ENCODE measurements at regions not wholly inside any gene's neighbourhood (a gene's known extent, or its start where the extent isn't known, plus 50 kb on each side); places are given as distances from the start of the nearest gene placed in this dataset.

DNA sequence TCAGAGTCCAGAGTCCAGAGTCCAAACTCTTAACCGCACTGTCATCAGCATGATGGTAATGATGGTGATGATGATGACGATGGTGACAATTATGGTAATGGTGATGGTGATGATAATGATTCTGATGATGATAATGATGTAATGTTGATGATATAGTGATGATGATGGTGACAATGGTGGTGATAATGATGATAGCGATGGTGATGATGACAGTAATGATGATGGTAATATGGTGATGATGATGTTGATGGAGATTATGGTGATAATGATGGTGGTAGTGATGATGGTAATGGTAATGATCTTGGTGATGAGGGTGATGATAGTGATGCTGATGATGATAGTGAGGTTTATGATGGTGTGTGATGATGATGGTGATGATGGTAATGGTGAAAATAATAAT, 367.8 kb upstream of the CDH4 start:
- DNase-seq: no peak
- H3K36me3 ChIP-seq (ENCODE audit: insufficient read depth, low read length): no peaks in the 10 kb centered on the region
- no peaks in the 10 kb centered on the region for H3K27me3 ChIP-seq (ENCODE audit: insufficient read depth, low read length, poor library complexity, severe bottlenecking)
- POLR2A ChIA-PET: no interaction called here
- Mint-ChIP-seq H3K9me3 (peaks cover 0 to 3% (median 0%) of the 10 kb centered on the region in 5 donors), H3K4me3 (no peak overlapping the region), H3K4me1 (no peaks in the 10 kb centered on the region), H3K27me3 (peaks cover 0 to 2% of the 10 kb centered on the region in 2 donors), H3K36me3 (no peaks in the 10 kb centered on the region), H3K27ac (no peak overlapping the region)
- H3K4me3 ChIP-seq (ENCODE audit: low read length): no peak overlapping the region
- CTCF ChIA-PET: no interaction called here
- H3K27ac ChIP-seq (ENCODE audit: low read depth, low read length): no peak overlapping the region
- H3K4me1 ChIP-seq (ENCODE audit: insufficient read depth, low read length): no peaks in the 10 kb centered on the region
- H3K9me3 ChIP-seq (ENCODE audit: low read length): no peaks in the 10 kb centered on the region

DNA sequence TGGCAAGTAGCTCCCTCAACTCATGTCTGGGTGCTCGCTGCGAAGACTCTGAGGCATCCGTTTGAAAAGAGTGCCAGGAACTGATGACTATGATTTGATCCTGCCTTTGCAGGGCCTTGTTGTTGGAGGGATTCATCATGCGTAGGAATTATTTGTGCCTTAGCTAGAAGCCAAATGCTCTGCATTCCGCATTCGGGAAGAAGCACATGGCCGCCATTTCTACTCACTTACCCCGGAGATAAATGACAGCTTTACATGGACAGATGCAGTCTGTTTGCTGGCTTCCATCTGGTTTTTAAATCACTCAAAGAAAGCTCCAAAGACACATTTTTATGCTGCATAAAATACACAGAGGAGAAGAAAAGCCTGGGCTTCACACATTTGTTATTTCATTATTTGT, 363.3 kb upstream of the CDH4 start:
- DNase-seq: no peak
- Histone ChIP-seq H3K27me3 (ENCODE audit: insufficient read depth, low read length, poor library complexity, severe bottlenecking) (no peaks in the 10 kb centered on the region), H3K36me3 (ENCODE audit: insufficient read depth, low read length) (no peaks in the 10 kb centered on the region), H3K4me1 (ENCODE audit: insufficient read depth, low read length) (no peaks in the 10 kb centered on the region), H3K4me3 (ENCODE audit: low read length) (no peak overlapping the region), H3K27ac (ENCODE audit: low read depth, low read length) (no peak overlapping the region), H3K9me3 (ENCODE audit: low read length) (no peaks in the 10 kb centered on the region)
- POLR2A ChIA-PET: no interaction called here
- H3K27ac Mint-ChIP-seq: no peak overlapping the region
- H3K9me3 Mint-ChIP-seq: peaks cover 0 to 1% (median 0%) of the 10 kb centered on the region in 5 donors
- peaks cover 0 to 6% of the 10 kb centered on the region in 2 donors for H3K27me3 Mint-ChIP-seq
- no peaks in the 10 kb centered on the region for H3K4me1 Mint-ChIP-seq
- H3K36me3 Mint-ChIP-seq: no peaks in the 10 kb centered on the region
- H3K4me3 Mint-ChIP-seq: no peak overlapping the region
- CTCF ChIA-PET: no interaction called here

- Mint-ChIP-seq H3K9me3 (no peaks in the 10 kb centered on the region), H3K4me1 (no peaks in the 10 kb centered on the region), H3K27ac (no peak overlapping the region), H3K27me3 (peaks cover 0 to 6% of the 10 kb centered on the region in 2 donors), H3K36me3 (no peaks in the 10 kb centered on the region), H3K4me3 (no peak overlapping the region)
- H3K4me1 ChIP-seq (ENCODE audit: insufficient read depth, low read length): no peaks in the 10 kb centered on the region
- no peak overlapping the region for H3K4me3 ChIP-seq (ENCODE audit: low read length)
- no peak overlapping the region for H3K27ac ChIP-seq (ENCODE audit: low read depth, low read length)
- no peaks in the 10 kb centered on the region for H3K9me3 ChIP-seq (ENCODE audit: low read length)
- no peaks in the 10 kb centered on the region for H3K27me3 ChIP-seq (ENCODE audit: insufficient read depth, low read length, poor library complexity, severe bottlenecking)
- ChIA-PET POLR2A (no interaction called here), CTCF (no interaction called here)
- no peaks in the 10 kb centered on the region for H3K36me3 ChIP-seq (ENCODE audit: insufficient read depth, low read length)
- no peak for DNase-seq
Measured at GRCh38 chr20:60892095-60892813, 359.8 kb upstream of the CDH4 start.

DNA sequence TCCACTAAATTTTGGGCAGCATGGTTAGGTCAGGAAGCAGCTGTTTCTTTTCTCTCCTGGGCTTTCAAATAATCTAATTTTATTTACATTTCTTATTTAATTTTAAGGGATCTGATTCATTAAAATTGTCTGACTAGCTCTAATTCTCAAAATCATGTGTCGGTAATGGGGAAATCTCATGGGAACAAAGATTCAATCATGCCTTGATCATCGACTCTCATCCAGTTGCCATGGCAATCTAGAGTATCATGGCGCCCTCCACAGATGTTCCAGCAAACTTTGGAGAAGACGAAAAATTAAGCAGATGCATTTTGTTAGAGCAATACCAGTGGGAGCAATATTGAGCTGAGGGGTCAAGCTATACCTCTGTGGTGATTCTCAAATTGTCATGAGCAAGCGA, 358.0 kb upstream of the CDH4 start:
- no peaks in the 10 kb centered on the region for H3K4me1 ChIP-seq (ENCODE audit: insufficient read depth, low read length)
- no peak for DNase-seq
- ChIA-PET POLR2A (no interaction called here), CTCF (no interaction called here)
- H3K27me3 Mint-ChIP-seq: peaks cover 0 to 8% of the 10 kb centered on the region in 2 donors
- no peaks in the 10 kb centered on the region for H3K4me1 Mint-ChIP-seq
- no peaks in the 10 kb centered on the region for H3K27me3 ChIP-seq (ENCODE audit: insufficient read depth, low read length, poor library complexity, severe bottlenecking)
- no peaks in the 10 kb centered on the region for H3K36me3 ChIP-seq (ENCODE audit: insufficient read depth, low read length)
- no peak overlapping the region for H3K4me3 Mint-ChIP-seq
- no peak overlapping the region for H3K27ac ChIP-seq (ENCODE audit: low read depth, low read length)
- no peaks in the 10 kb centered on the region for H3K9me3 ChIP-seq (ENCODE audit: low read length)
- no peaks in the 10 kb centered on the region for H3K36me3 Mint-ChIP-seq
- no peaks in the 10 kb centered on the region for H3K9me3 Mint-ChIP-seq
- no peak overlapping the region for H3K4me3 ChIP-seq (ENCODE audit: low read length)
- no peak overlapping the region for H3K27ac Mint-ChIP-seq

- Histone ChIP-seq H3K36me3 (ENCODE audit: insufficient read depth, low read length) (no peaks in the 10 kb centered on the region), H3K9me3 (ENCODE audit: low read length) (no peaks in the 10 kb centered on the region), H3K4me3 (ENCODE audit: low read length) (no peak overlapping the region), H3K27me3 (ENCODE audit: insufficient read depth, low read length, poor library complexity, severe bottlenecking) (no peaks in the 10 kb centered on the region), H3K27ac (ENCODE audit: low read depth, low read length) (no peak overlapping the region), H3K4me1 (ENCODE audit: insufficient read depth, low read length) (no peaks in the 10 kb centered on the region)
- no peak for DNase-seq
- Mint-ChIP-seq H3K4me1 (no peaks in the 10 kb centered on the region), H3K36me3 (no peaks in the 10 kb centered on the region), H3K4me3 (no peak overlapping the region), H3K27ac (no peak overlapping the region), H3K27me3 (peaks cover 0 to 3% of the 10 kb centered on the region in 2 donors), H3K9me3 (no peaks in the 10 kb centered on the region)
- ChIA-PET CTCF (no interaction called here), POLR2A (no interaction called here)
Measured at GRCh38 chr20:60895363-60896079, 356.5 kb upstream of the CDH4 start.

DNA sequence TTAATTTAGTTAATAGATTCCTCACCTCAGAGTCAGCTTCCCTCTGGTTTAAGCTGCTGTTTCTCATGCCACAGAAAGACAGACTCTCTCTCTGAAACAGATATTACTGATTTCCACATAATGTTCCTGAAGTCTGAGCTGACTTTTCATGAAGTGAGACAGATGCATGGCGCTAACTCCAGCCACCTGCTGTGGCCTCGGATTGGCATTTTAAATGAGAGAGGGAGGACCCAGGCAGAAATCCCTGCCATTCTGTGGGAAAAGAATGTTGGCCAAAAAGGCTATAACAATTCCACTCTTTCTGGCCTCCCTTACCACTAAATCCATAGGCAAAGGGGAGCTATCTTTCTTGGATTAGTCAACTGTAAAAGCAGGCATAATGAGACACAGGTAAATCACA, 354.1 kb upstream of the CDH4 start:
- Histone ChIP-seq H3K27ac (ENCODE audit: low read depth, low read length) (no peak overlapping the region), H3K36me3 (ENCODE audit: insufficient read depth, low read length) (no peaks in the 10 kb centered on the region), H3K4me3 (ENCODE audit: low read length) (no peak overlapping the region), H3K9me3 (ENCODE audit: low read length) (no peaks in the 10 kb centered on the region), H3K4me1 (ENCODE audit: insufficient read depth, low read length) (no peaks in the 10 kb centered on the region), H3K27me3 (ENCODE audit: insufficient read depth, low read length, poor library complexity, severe bottlenecking) (no peaks in the 10 kb centered on the region)
- Mint-ChIP-seq H3K4me1 (no peaks in the 10 kb centered on the region), H3K9me3 (peaks cover 0 to 5% (median 2%) of the 10 kb centered on the region in 5 donors), H3K4me3 (no peak overlapping the region), H3K27ac (no peak overlapping the region), H3K36me3 (no peaks in the 10 kb centered on the region), H3K27me3 (peaks cover 0 to 3% of the 10 kb centered on the region in 2 donors)
- POLR2A ChIA-PET: no interaction called here
- CTCF ChIA-PET: no interaction called here
- DNase-seq: no peak

GRCh38 chr20:60899320-60899719, 352.7 kb upstream of the CDH4 start:
- Mint-ChIP-seq H3K4me3 (no peak overlapping the region), H3K9me3 (peaks cover 0 to 5% (median 2%) of the 10 kb centered on the region in 5 donors), H3K4me1 (no peaks in the 10 kb centered on the region), H3K27me3 (peaks cover 0 to 2% of the 10 kb centered on the region in 2 donors), H3K27ac (no peak overlapping the region), H3K36me3 (no peaks in the 10 kb centered on the region)
- DNase-seq: no peak
- Histone ChIP-seq H3K4me3 (ENCODE audit: low read length) (no peak overlapping the region), H3K36me3 (ENCODE audit: insufficient read depth, low read length) (no peaks in the 10 kb centered on the region), H3K27ac (ENCODE audit: low read depth, low read length) (no peak overlapping the region), H3K9me3 (ENCODE audit: low read length) (no peaks in the 10 kb centered on the region), H3K27me3 (ENCODE audit: insufficient read depth, low read length, poor library complexity, severe bottlenecking) (no peaks in the 10 kb centered on the region), H3K4me1 (ENCODE audit: insufficient read depth, low read length) (no peaks in the 10 kb centered on the region)
- POLR2A ChIA-PET: no interaction called here
- CTCF ChIA-PET: no interaction called here

GRCh38 chr20:60900618-60901017, 351.4 kb upstream of the CDH4 start:
- no peaks in the 10 kb centered on the region for H3K4me1 Mint-ChIP-seq
- Histone ChIP-seq H3K27ac (ENCODE audit: low read depth, low read length) (no peak overlapping the region), H3K9me3 (ENCODE audit: low read length) (no peaks in the 10 kb centered on the region), H3K27me3 (ENCODE audit: insufficient read depth, low read length, poor library complexity, severe bottlenecking) (no peaks in the 10 kb centered on the region), H3K36me3 (ENCODE audit: insufficient read depth, low read length) (no peaks in the 10 kb centered on the region), H3K4me1 (ENCODE audit: insufficient read depth, low read length) (no peaks in the 10 kb centered on the region), H3K4me3 (ENCODE audit: low read length) (no peak overlapping the region)
- no peak for DNase-seq
- no peak overlapping the region for H3K27ac Mint-ChIP-seq
- no peak overlapping the region for H3K4me3 Mint-ChIP-seq
- peaks cover 0 to 2% of the 10 kb centered on the region in 2 donors for H3K27me3 Mint-ChIP-seq
- ChIA-PET POLR2A (no interaction called here), CTCF (no interaction called here)
- no peaks in the 10 kb centered on the region for H3K36me3 Mint-ChIP-seq
- H3K9me3 Mint-ChIP-seq: peaks cover 0 to 5% (median 2%) of the 10 kb centered on the region in 5 donors
